ENCODE measurements at regions not wholly inside any gene's neighbourhood (a gene's known extent, or its start where the extent isn't known, plus 50 kb on each side); places are given as distances from the start of the nearest gene placed in this dataset.

- no peaks in the 10 kb centered on the region for H3K9me3 ChIP-seq (ENCODE audit: low read length)
- no peaks in the 10 kb centered on the region for H3K27me3 ChIP-seq (ENCODE audit: insufficient read depth, low read depth, low read length)
- H4K20me1 ChIP-seq (ENCODE audit: insufficient read depth) = no peaks in the 10 kb centered on the region
- no peak overlapping the region for H3K4me2 ChIP-seq (ENCODE audit: low read length)
- H2AFZ ChIP-seq (ENCODE audit: low read depth, low read length) = no peak overlapping the region
- no peaks in the 10 kb centered on the region for H3K79me2 ChIP-seq (replicated peaks; ENCODE audit: insufficient read depth, low read length)
- H3K4me3 ChIP-seq (ENCODE audit: low read length) = no peak overlapping the region
- no peaks in the 10 kb centered on the region for H3F3A ChIP-seq (ENCODE audit: insufficient read depth, low read length, poor library complexity, severe bottlenecking)
- H3K9ac ChIP-seq (ENCODE audit: low read length) = no peak overlapping the region
- H3K27ac ChIP-seq (ENCODE audit: low read length) = no peak overlapping the region
- no peaks in the 10 kb centered on the region for H3K9me2 ChIP-seq (ENCODE audit: insufficient read depth, low read length)
- no peaks in the 10 kb centered on the region for H3K36me3 ChIP-seq (ENCODE audit: insufficient read depth, low read length)
- TF ChIP-seq EZH2 (IDR thresholded peaks at IDR 0.05; ENCODE audit: borderline replicate concordance, insufficient read depth, low read length, poor library complexity, severe bottlenecking) (no peak), SMC3 (conservative IDR thresholded peaks at IDR 0.05; ENCODE audit: poor library complexity) (no peak)
- TF ChIP-seq, protein P1, sequence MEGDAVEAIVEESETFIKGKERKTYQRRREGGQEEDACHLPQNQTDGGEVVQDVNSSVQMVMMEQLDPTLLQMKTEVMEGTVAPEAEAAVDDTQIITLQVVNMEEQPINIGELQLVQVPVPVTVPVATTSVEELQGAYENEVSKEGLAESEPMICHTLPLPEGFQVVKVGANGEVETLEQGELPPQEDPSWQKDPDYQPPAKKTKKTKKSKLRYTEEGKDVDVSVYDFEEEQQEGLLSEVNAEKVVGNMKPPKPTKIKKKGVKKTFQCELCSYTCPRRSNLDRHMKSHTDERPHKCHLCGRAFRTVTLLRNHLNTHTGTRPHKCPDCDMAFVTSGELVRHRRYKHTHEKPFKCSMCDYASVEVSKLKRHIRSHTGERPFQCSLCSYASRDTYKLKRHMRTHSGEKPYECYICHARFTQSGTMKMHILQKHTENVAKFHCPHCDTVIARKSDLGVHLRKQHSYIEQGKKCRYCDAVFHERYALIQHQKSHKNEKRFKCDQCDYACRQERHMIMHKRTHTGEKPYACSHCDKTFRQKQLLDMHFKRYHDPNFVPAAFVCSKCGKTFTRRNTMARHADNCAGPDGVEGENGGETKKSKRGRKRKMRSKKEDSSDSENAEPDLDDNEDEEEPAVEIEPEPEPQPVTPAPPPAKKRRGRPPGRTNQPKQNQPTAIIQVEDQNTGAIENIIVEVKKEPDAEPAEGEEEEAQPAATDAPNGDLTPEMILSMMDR (IDR thresholded peaks at IDR 0.05; ENCODE audit: poor library complexity, severe bottlenecking) = no peak
Observed at GRCh38 chr9:107426126-107426525, 63.4 kb downstream of the KLF4 start.

DNA sequence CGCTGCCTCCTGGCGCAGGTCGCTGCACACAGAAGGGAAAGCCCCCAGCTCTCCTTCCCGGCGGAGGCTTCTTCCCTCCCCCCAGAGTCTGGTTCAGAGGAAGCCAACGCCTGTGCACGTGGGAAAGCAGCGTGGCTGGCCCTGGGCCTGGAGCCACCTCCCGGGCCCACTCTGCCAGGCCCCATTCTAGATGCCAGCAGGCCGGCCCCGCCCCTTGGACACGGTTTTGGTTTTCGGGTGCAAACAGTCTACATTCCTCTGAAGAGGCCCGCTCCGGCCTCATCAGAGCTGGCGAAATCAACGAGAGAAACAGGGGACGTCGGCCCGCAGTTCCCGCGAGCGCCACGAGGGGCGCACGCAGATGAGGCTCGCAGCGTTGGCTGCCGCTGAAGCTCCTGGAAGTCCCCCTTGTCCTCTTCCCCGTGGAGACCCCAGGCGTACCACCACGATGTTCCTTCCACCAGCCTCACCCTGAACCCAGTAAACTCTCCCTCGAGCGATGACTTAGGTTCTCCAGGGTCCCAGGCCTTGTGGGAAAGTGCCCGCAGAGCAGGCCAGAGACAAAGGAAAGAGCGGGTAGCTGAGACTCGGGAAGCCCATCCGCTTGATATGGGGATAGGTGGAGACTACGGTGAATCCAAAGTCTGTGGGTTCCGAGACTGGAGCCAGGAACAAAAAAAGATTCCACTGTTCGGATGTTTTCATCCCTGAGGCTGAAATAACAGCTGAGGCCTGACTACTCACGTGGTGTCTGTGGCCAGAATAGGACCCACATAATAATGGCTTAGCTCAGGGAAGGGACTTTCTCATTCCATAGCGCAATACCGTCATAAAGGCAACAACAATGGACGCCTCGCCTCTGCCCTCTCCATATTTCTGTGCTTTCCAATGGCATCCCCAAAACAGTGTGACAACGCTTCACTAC, 64.2 kb downstream of the KLF4 start:
- Histone ChIP-seq H3K4me2 (ENCODE audit: low read length) (no peak overlapping the region), H3F3A (ENCODE audit: insufficient read depth, low read length, poor library complexity, severe bottlenecking) (no peaks in the 10 kb centered on the region), H4K20me1 (ENCODE audit: insufficient read depth) (no peaks in the 10 kb centered on the region), H3K27ac (ENCODE audit: low read length) (no peak overlapping the region), H3K79me2 (replicated peaks; ENCODE audit: insufficient read depth, low read length) (no peaks in the 10 kb centered on the region), H2AFZ (ENCODE audit: low read depth, low read length) (no peak overlapping the region), H3K9me3 (ENCODE audit: low read length) (no peaks in the 10 kb centered on the region), H3K9ac (ENCODE audit: low read length) (no peak overlapping the region), H3K36me3 (ENCODE audit: insufficient read depth, low read length) (no peaks in the 10 kb centered on the region), H3K27me3 (ENCODE audit: insufficient read depth, low read depth, low read length) (no peaks in the 10 kb centered on the region), H3K9me2 (ENCODE audit: insufficient read depth, low read length) (no peaks in the 10 kb centered on the region), H3K4me3 (ENCODE audit: low read length) (no peak overlapping the region)
- no peak for TF ChIP-seq REST (IDR thresholded peaks at IDR 0.05; ENCODE audit: borderline replicate concordance)
- TF ChIP-seq, protein P1 (IDR thresholded peaks at IDR 0.05; ENCODE audit: poor library complexity, severe bottlenecking) = peak; percentile 55
